Panc1 (cell line): ENCODE measurements at regions not wholly inside any gene's neighbourhood (a gene's known extent, or its start where the extent isn't known, plus 50 kb on each side); places are given as distances from the start of the nearest gene placed in this dataset.

Experiments used
- ATAC-seq: fragments of 200-7000 bp; cut with Tn5 transposase; 2 replicates; pipeline ENCODE4 v1.9.1; 2020; ENCODE audit warnings: mild to moderate bottlenecking, moderate library complexity
- BruUV-seq: library from RNA; stranded (reverse); fragments of 400-500 nt; replicated peaks from 2 replicates; lab custom pipeline; 2021; lab: Mats Ljungman, UMichigan
- CTCF ChIA-PET: fragments of 300-600 bp; sonication (Branson Sonifier 250); formaldehyde crosslinking; loops from one replicate; lab custom pipeline; 2022; ENCODE audit warnings: antibody characterized with exemption; lab: Charles Lee
- POLR2A ChIA-PET: fragments of 300-600 bp; sonication (Branson Sonifier 250); formaldehyde crosslinking; loops from one replicate; lab custom pipeline; 2022; ENCODE audit warnings: antibody characterized with exemption; lab: Charles Lee
- DNase-seq: peaks from one replicate; pipeline ENCODE4 v3.0.0-alpha.2; 2010; ENCODE audit warnings: low read depth, low spot score
- H3K27ac ChIP-seq: 2 replicates; pipeline ENCODE4 v1.5.1; 2011; ENCODE audit warnings: mild to moderate bottlenecking, low read length, inconsistent platforms
- H3K27me3 ChIP-seq: fragments of 200-500 bp; sonication (Bioruptor generic); 2 replicates; pipeline ENCODE4 v1.6.0; 2014; ENCODE audit warnings: low read length, inconsistent platforms; ENCODE audit not compliant: control insufficient read depth, insufficient read depth
- H3K36me3 ChIP-seq: fragments of 200-500 bp; sonication (Bioruptor generic); 2 replicates; pipeline ENCODE4 v1.5.1; 2014; ENCODE audit warnings: inconsistent platforms, mild to moderate bottlenecking, low read length, moderate library complexity; ENCODE audit not compliant: control insufficient read depth, insufficient read depth
- H3K4me1 ChIP-seq: 2 replicates; pipeline ENCODE4 v1.5.1; 2011; ENCODE audit warnings: inconsistent platforms, mild to moderate bottlenecking, low read length, moderate library complexity; ENCODE audit not compliant: control insufficient read depth, insufficient read depth
- H3K4me3 ChIP-seq, 2 experiments: 2 replicates each; pipeline ENCODE4 v1.5.1; 2011 to 2012; ENCODE audit warnings: low read depth in 2 of 2, low read length in 2 of 2, mild to moderate bottlenecking in 2 of 2, inconsistent platforms in 1 of 2, moderate library complexity in 1 of 2
- H3K9me3 ChIP-seq: fragments of 200-500 bp; sonication (Bioruptor generic); 2 replicates; pipeline ENCODE4 v1.5.1; 2014; ENCODE audit warnings: low read depth, mild to moderate bottlenecking, inconsistent platforms, low read length, moderate library complexity; ENCODE audit not compliant: control insufficient read depth, insufficient read depth
- CTCF ChIP-seq: fragments of 450-650 bp; IDR thresholded peaks from 2 replicates; pipeline ENCODE4 v1.5.1; 2017; ENCODE audit warnings: mild to moderate bottlenecking
- POLR2AphosphoS5 ChIP-seq: IDR thresholded peaks from 2 replicates; pipeline ENCODE4 v1.6.1; 2012; ENCODE audit warnings: mild to moderate bottlenecking, low read depth, low read length, moderate library complexity
- SIN3A ChIP-seq: IDR thresholded peaks from 2 replicates; pipeline ENCODE4 v1.6.1; 2012; ENCODE audit warnings: low read depth, mild to moderate bottlenecking, low read length, moderate library complexity, borderline replicate concordance; ENCODE audit not compliant: insufficient read depth
- TCF7L2 ChIP-seq: IDR thresholded peaks from 2 replicates; pipeline ENCODE4 v1.6.1; 2011; ENCODE audit warnings: mild to moderate bottlenecking, low read depth, low read length, inconsistent platforms
- in situ Hi-C: cut with HindIII; loops from 2 replicates; pipeline ENCODE4 v1.10.0; 2016; ENCODE audit warnings: low sequenced_read_pairs, low pct_unique_long_range_greater_than_20kb
- intact Hi-C: fragments of 100-400 bp; cut with micrococcal nuclease; formaldehyde crosslinking; loops from one replicate; pipeline ENCODE4 v1.10.0; 2022; ENCODE audit not compliant: unreplicated experiment
- TF ChIP-seq, protein P1 (sequence below), 2 experiments: IDR thresholded peaks; 2 replicates each; pipeline ENCODE4 v1.6.1; 2011 to 2012; ENCODE audit warnings: low read depth in 2 of 2, control low read depth in 1 of 2, low read length in 1 of 2, mild to moderate bottlenecking in 1 of 2, moderate library complexity in 1 of 2; ENCODE audit not compliant: insufficient read depth in 1 of 2

DNA sequence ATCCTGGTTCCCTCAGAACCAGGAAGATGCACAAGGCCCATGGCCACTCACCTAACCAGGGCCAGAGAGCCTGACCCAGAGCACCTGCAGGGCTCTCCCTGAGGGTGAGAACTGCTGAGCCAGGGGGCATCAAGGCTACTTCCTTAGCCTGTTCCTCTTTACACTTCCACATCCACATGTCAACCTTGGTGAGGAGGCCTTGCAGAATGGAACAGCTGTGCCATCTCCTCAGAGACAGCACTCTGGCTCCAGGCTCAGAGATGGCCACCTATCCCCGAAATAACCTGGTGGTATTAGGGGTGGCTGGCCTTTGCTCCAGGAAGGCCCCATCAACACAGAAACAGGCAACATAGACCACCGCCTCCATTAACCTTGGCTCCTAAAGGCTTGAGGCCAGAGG is 473.0 kb downstream of the RPS24 start:
- DNase-seq: no peak
- ChIA-PET CTCF (no interaction called here), POLR2A (no interaction called here)
- no peak for ATAC-seq
- H3K36me3 ChIP-seq: no peaks in the 10 kb centered on the region
- H3K4me3 ChIP-seq: no peak overlapping the region
- no peaks in the 10 kb centered on the region for H3K9me3 ChIP-seq
- H3K27ac ChIP-seq: no peak overlapping the region
- no peaks in the 10 kb centered on the region for H3K4me1 ChIP-seq
- intact Hi-C loops: no loop called here
- H3K27me3 ChIP-seq: no peaks in the 10 kb centered on the region; the same call in 1 of the 2 replicates
- no TSS peak for BruUV-seq
- in situ Hi-C loops: no loop called here
- TF ChIP-seq POLR2AphosphoS5 (no peak), CTCF (no peak), TCF7L2 (no peak), SIN3A (no peak)
- TF ChIP-seq, protein P1, sequence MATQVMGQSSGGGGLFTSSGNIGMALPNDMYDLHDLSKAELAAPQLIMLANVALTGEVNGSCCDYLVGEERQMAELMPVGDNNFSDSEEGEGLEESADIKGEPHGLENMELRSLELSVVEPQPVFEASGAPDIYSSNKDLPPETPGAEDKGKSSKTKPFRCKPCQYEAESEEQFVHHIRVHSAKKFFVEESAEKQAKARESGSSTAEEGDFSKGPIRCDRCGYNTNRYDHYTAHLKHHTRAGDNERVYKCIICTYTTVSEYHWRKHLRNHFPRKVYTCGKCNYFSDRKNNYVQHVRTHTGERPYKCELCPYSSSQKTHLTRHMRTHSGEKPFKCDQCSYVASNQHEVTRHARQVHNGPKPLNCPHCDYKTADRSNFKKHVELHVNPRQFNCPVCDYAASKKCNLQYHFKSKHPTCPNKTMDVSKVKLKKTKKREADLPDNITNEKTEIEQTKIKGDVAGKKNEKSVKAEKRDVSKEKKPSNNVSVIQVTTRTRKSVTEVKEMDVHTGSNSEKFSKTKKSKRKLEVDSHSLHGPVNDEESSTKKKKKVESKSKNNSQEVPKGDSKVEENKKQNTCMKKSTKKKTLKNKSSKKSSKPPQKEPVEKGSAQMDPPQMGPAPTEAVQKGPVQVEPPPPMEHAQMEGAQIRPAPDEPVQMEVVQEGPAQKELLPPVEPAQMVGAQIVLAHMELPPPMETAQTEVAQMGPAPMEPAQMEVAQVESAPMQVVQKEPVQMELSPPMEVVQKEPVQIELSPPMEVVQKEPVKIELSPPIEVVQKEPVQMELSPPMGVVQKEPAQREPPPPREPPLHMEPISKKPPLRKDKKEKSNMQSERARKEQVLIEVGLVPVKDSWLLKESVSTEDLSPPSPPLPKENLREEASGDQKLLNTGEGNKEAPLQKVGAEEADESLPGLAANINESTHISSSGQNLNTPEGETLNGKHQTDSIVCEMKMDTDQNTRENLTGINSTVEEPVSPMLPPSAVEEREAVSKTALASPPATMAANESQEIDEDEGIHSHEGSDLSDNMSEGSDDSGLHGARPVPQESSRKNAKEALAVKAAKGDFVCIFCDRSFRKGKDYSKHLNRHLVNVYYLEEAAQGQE (IDR thresholded peaks at IDR 0.05; ENCODE audit: insufficient read depth in 1 of 2, low read depth in 2 of 2, low read length in 1 of 2): no peak

DNA sequence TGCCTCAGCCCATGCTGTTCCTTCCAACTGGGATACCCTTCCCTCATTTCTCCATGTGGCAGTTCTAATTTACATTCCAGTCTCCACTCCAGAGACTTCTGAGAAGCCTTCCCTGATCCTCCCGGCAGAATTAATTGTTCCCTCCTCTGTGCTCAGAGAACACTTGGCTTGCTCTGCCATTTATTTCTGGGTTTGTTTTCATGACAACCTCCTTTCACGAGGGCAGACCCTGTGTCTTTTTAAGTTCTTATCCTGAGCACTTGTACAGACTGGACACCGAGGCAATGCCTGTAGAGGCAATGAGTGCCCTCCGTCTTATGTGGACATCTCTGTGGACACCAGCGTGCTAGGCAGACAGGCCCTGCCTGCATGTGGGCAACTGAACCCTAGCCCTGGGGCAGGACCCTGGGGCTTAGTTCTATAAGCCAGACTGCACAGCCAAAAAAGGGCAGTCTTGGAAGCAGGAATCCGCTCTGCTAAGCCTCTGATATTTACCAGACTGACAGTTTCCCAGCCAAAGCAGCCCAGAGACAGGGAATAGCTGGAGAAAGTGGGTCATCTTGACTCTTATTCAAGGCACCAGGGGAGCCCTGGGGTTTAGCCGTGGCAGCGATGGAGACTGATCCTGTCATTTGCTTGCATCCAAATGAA is 474.0 kb downstream of the RPS24 start:
- ATAC-seq (no peak), DNase-seq (no peak)
- Histone ChIP-seq H3K27me3 (no peaks in the 10 kb centered on the region; the same call in 1 of the 2 replicates), H3K36me3 (no peaks in the 10 kb centered on the region), H3K4me3 (no peak overlapping the region), H3K4me1 (no peaks in the 10 kb centered on the region), H3K9me3 (no peaks in the 10 kb centered on the region), H3K27ac (no peak overlapping the region)
- POLR2A ChIA-PET: no interaction called here
- CTCF ChIA-PET: no interaction called here
- intact Hi-C loops: no loop called here
- no peak for TF ChIP-seq CTCF
- no peak for TF ChIP-seq SIN3A
- no peak for TF ChIP-seq TCF7L2
- TF ChIP-seq, protein P1 (IDR thresholded peaks at IDR 0.05; ENCODE audit: insufficient read depth in 1 of 2, low read depth in 2 of 2, low read length in 1 of 2): no peak
- no peak for TF ChIP-seq POLR2AphosphoS5
- in situ Hi-C loops: no loop called here
- no TSS peak for BruUV-seq
